ENCODE measurements at regions not wholly inside any gene's neighbourhood (a gene's known extent, or its start where the extent isn't known, plus 50 kb on each side); places are given as distances from the start of the nearest gene placed in this dataset.

- no peak overlapping the region for H3K4me3 ChIP-seq (ENCODE audit: low read depth, low read length)
- no peak for DNase-seq (ENCODE audit: low read depth)
- no peak for TF ChIP-seq CTCF (IDR thresholded peaks at IDR 0.05; ENCODE audit: low read depth, low read length, missing control alignments)
- in situ Hi-C loops (cut with HindIII; ENCODE audit: low sequenced_read_pairs): no loop called here
These were observed 674.8 kb upstream of the CITED2 start for GRCh38 chr6:140049251-140049650.

GRCh38 chr6:140048202-140048790 lies 673.8 kb upstream of the CITED2 start:
- no peak for DNase-seq (ENCODE audit: low read depth)
- no peak overlapping the region for H3K4me3 ChIP-seq (ENCODE audit: low read depth, low read length)
- TF ChIP-seq CTCF (IDR thresholded peaks at IDR 0.05; ENCODE audit: low read depth, low read length, missing control alignments): no peak
- in situ Hi-C loops (cut with HindIII; ENCODE audit: low sequenced_read_pairs): no loop called here

GRCh38 chr6:140047321-140047720 lies 672.9 kb upstream of the CITED2 start:
- TF ChIP-seq CTCF (IDR thresholded peaks at IDR 0.05; ENCODE audit: low read depth, low read length, missing control alignments): no peak
- no peak for DNase-seq (ENCODE audit: low read depth)
- in situ Hi-C loops (cut with HindIII; ENCODE audit: low sequenced_read_pairs): no loop called here
- H3K4me3 ChIP-seq (ENCODE audit: low read depth, low read length): no peak overlapping the region

- in situ Hi-C loops (cut with HindIII; ENCODE audit: low sequenced_read_pairs): no loop called here
- TF ChIP-seq CTCF (IDR thresholded peaks at IDR 0.05; ENCODE audit: low read depth, low read length, missing control alignments): no peak
- no peak overlapping the region for H3K4me3 ChIP-seq (ENCODE audit: low read depth, low read length)
- DNase-seq (ENCODE audit: low read depth): no peak
These were observed 671.7 kb upstream of the CITED2 start for GRCh38 chr6:140046016-140046632.

- TF ChIP-seq CTCF (IDR thresholded peaks at IDR 0.05; ENCODE audit: low read depth, low read length, missing control alignments): no peak
- DNase-seq (ENCODE audit: low read depth): no peak
- no peak overlapping the region for H3K4me3 ChIP-seq (ENCODE audit: low read depth, low read length)
- in situ Hi-C loops (cut with HindIII; ENCODE audit: low sequenced_read_pairs): no loop called here
These were observed 670.7 kb upstream of the CITED2 start for GRCh38 chr6:140045116-140045515.

- no peak overlapping the region for H3K4me3 ChIP-seq (ENCODE audit: low read depth, low read length)
- in situ Hi-C loops (cut with HindIII; ENCODE audit: low sequenced_read_pairs): no loop called here
These were observed 670.2 kb upstream of the CITED2 start for GRCh38 chr6:140044626-140045025.

More at GRCh38 chr6:140044626-140045025, 670.2 kb upstream of the CITED2 start:
- no peak for DNase-seq (ENCODE audit: low read depth)
- no peak for TF ChIP-seq CTCF (IDR thresholded peaks at IDR 0.05; ENCODE audit: low read depth, low read length, missing control alignments)
